HCT116 (cell line): ENCODE measurements at regions not wholly inside any gene's neighbourhood (a gene's known extent, or its start where the extent isn't known, plus 50 kb on each side); places are given as distances from the start of the nearest gene placed in this dataset.

Experiments used
- ATAC-seq: fragments of 200-7000 bp; cut with Tn5 transposase; 2 replicates; pipeline ENCODE4 v1.9.1; 2020; ENCODE audit warnings: mild to moderate bottlenecking, moderate library complexity
- BruUV-seq: library from RNA; stranded (reverse); fragments of 400-500 nt; replicated peaks from 2 replicates; lab custom pipeline; 2021; lab: Mats Ljungman, UMichigan
- CTCF ChIA-PET: fragments of 300-600 bp; sonication (Branson Sonifier 250); formaldehyde crosslinking; loops from one replicate; lab custom pipeline; 2021; ENCODE audit warnings: antibody characterized with exemption; lab: Charles Lee
- POLR2A ChIA-PET: fragments of 300-600, 350-600 bp; sonication (Branson Sonifier 250); formaldehyde crosslinking; loops from one replicate; lab custom pipeline; 2021; ENCODE audit warnings: antibody characterized with exemption; lab: Charles Lee
- RAD21 ChIA-PET, 2 experiments: fragments of 300-600 bp; sonication (Branson Sonifier 250); formaldehyde crosslinking; loops; one replicate each; lab custom pipeline; 2023; ENCODE audit warnings: low total read pairs in 2 of 2; ENCODE audit not compliant: uncharacterized antibody in 2 of 2, unreplicated experiment in 2 of 2, low non-redundant PET in 1 of 2; lab: Charles Lee
- DNase-seq: peaks from one replicate; pipeline ENCODE4 v3.0.0-alpha.2; 2010; ENCODE audit warnings: low read depth, low spot score
- H2AFZ ChIP-seq: fragments of 200-600 bp; shearing (Covaris generic), sonication (generic); 2 replicates; pipeline ENCODE4 v1.6.1; 2017; ENCODE audit warnings: low read depth, mixed run types, mixed read lengths, antibody characterized with exemption, low read length; ENCODE audit not compliant: poor library complexity, severe bottlenecking
- H3K27ac ChIP-seq: 2 replicates; pipeline ENCODE4 v1.5.1; 2012; ENCODE audit warnings: low read depth, low read length
- H3K27me3 ChIP-seq: fragments of 200-600 bp; sonication (generic); 2 replicates; pipeline ENCODE4 v1.6.1; 2016; ENCODE audit warnings: mixed run types, low read length, mixed read lengths; ENCODE audit not compliant: insufficient read depth
- H3K36me3 ChIP-seq, 2 experiments: fragments of 200-500 bp in 1 of 2; fragments of 200-600 bp in 1 of 2; sonication (Bioruptor generic) in 1 of 2; sonication (generic) in 1 of 2; 2 replicates each; pipeline versions ENCODE4 v1.5.1 to v1.6.1; 2014 to 2016; ENCODE audit warnings: low read length in 2 of 2, inconsistent platforms in 1 of 2, mixed read lengths in 1 of 2, mixed run types in 1 of 2; ENCODE audit not compliant: insufficient read depth in 2 of 2, control insufficient read depth in 1 of 2
- H3K4me1 ChIP-seq, 2 experiments: fragments of 200-600 bp in 1 of 2; sonication (generic) in 1 of 2; 2 replicates each; pipeline versions ENCODE4 v1.5.1 to v1.6.1; 2012 to 2017; ENCODE audit warnings: low read length in 2 of 2, inconsistent platforms in 1 of 2, mild to moderate bottlenecking in 1 of 2, mixed read lengths in 1 of 2, mixed run types in 1 of 2, moderate library complexity in 1 of 2; ENCODE audit not compliant: insufficient read depth in 2 of 2, control insufficient read depth in 1 of 2
- H3K4me2 ChIP-seq: fragments of 200-600 bp; sonication (generic); 2 replicates; pipeline ENCODE4 v1.6.1; 2017; ENCODE audit warnings: mixed run types, low read length, mixed read lengths
- H3K4me3 ChIP-seq, 2 experiments: fragments of 200-600 bp in 1 of 2; sonication (generic) in 1 of 2; replicated peaks in 1 of 2; 2 replicates each; pipeline ENCODE4 v1.5.1; 2011 to 2016; ENCODE audit warnings: low read length in 2 of 2, control low read depth in 1 of 2, low read depth in 1 of 2, mild to moderate bottlenecking in 1 of 2, mixed read lengths in 1 of 2, mixed run types in 1 of 2
- H3K79me2 ChIP-seq: fragments of 200-600 bp; sonication (generic); 2 replicates; pipeline ENCODE4 v1.6.1; 2017; ENCODE audit warnings: mild to moderate bottlenecking, mixed run types, low read length, moderate library complexity, mixed read lengths; ENCODE audit not compliant: insufficient read depth
- H3K9ac ChIP-seq: fragments of 200-600 bp; sonication (generic); 2 replicates; pipeline ENCODE4 v1.6.1; 2016; ENCODE audit warnings: low read length, mixed read lengths
- H3K9me2 ChIP-seq: fragments of 200-600 bp; sonication (generic), shearing (Covaris generic); 2 replicates; pipeline ENCODE4 v1.6.1; 2017; ENCODE audit warnings: mixed run types, mild to moderate bottlenecking, moderate library complexity; ENCODE audit not compliant: insufficient read depth
- H3K9me3 ChIP-seq, 2 experiments: fragments of 200-500 bp in 1 of 2; fragments of 200-600 bp in 1 of 2; sonication (Bioruptor generic) in 1 of 2; sonication (generic) in 1 of 2; 2 replicates each; pipeline ENCODE4 v1.6.1; 2014 to 2017; ENCODE audit warnings: low read length in 2 of 2, mixed read lengths in 2 of 2, inconsistent platforms in 1 of 2, low read depth in 1 of 2, mild to moderate bottlenecking in 1 of 2, mixed run types in 1 of 2, moderate library complexity in 1 of 2; ENCODE audit not compliant: control insufficient read depth in 1 of 2, insufficient read depth in 1 of 2
- H4K20me1 ChIP-seq: fragments of 200-600 bp; sonication (generic), shearing (Covaris generic); 2 replicates; pipeline ENCODE4 v1.6.1; 2017; ENCODE audit warnings: mixed run types, mild to moderate bottlenecking, moderate library complexity; ENCODE audit not compliant: insufficient read depth
- CBX3 ChIP-seq: IDR thresholded peaks from 2 replicates; pipeline ENCODE4 v1.6.1; 2012; ENCODE audit warnings: low read depth
- EGR1 ChIP-seq: IDR thresholded peaks from 2 replicates; pipeline ENCODE4 v1.6.1; 2012; ENCODE audit warnings: low read depth
- ELF1 ChIP-seq: IDR thresholded peaks from 2 replicates; pipeline ENCODE4 v1.6.1; 2012; ENCODE audit warnings: low read depth, borderline replicate concordance
- FOSL1 ChIP-seq: IDR thresholded peaks from 2 replicates; pipeline ENCODE4 v1.6.1; 2012; ENCODE audit warnings: low read depth
- JUND ChIP-seq: IDR thresholded peaks from 2 replicates; pipeline ENCODE4 v1.6.1; 2012
- POLR2A ChIP-seq: IDR thresholded peaks from 2 replicates; pipeline ENCODE4 v1.7.0; 2011; ENCODE audit warnings: borderline replicate concordance; ENCODE audit not compliant: insufficient read depth, insufficient read length; ENCODE audit errors: extremely low read depth
- POLR2AphosphoS5 ChIP-seq: IDR thresholded peaks from 2 replicates; pipeline ENCODE4 v1.6.1; 2011; ENCODE audit warnings: mild to moderate bottlenecking, low read depth, low read length, moderate library complexity
- RAD21 ChIP-seq: IDR thresholded peaks from 2 replicates; pipeline ENCODE4 v1.6.1; 2012; ENCODE audit warnings: low read depth, mild to moderate bottlenecking
- SIN3A ChIP-seq: IDR thresholded peaks from 2 replicates; pipeline ENCODE4 v1.6.1; 2012; ENCODE audit warnings: low read depth
- SP1 ChIP-seq: IDR thresholded peaks from 2 replicates; pipeline ENCODE4 v1.6.1; 2012; ENCODE audit warnings: low read depth
- SRF ChIP-seq: IDR thresholded peaks from 2 replicates; pipeline ENCODE4 v1.6.1; 2012; ENCODE audit warnings: low read depth
- TCF7L2 ChIP-seq: IDR thresholded peaks from 2 replicates; pipeline ENCODE4 v1.7.0; 2011; ENCODE audit warnings: borderline replicate concordance, inconsistent platforms; ENCODE audit not compliant: insufficient read depth, insufficient read length; ENCODE audit errors: extremely low read depth
- YY1 ChIP-seq: IDR thresholded peaks from 2 replicates; pipeline ENCODE4 v1.6.1; 2011; ENCODE audit warnings: low read length, low read depth, moderate library complexity, mild to moderate bottlenecking; ENCODE audit not compliant: insufficient replicate concordance; ENCODE audit errors: extremely low read depth
- ZFX ChIP-seq: fragments of 450-650 bp; IDR thresholded peaks from 2 replicates; pipeline ENCODE4 v1.6.1; 2017
- intact Hi-C: fragments of 100-400 bp; cut with micrococcal nuclease; formaldehyde crosslinking; loops from 2 replicates; pipeline ENCODE4 v1.10.0; 2022
- TF ChIP-seq, protein P1 (sequence below), 3 experiments: fragments of 200-600 bp in 1 of 3; sonication (generic) in 1 of 3; IDR thresholded peaks in 2 of 3; conservative IDR thresholded peaks in 1 of 3; 2 replicates each; pipeline ENCODE4 v1.5.1; 2012 to 2017; ENCODE audit warnings: low read depth in 2 of 3, low read length in 2 of 3, antibody characterized with exemption in 1 of 3, borderline replicate concordance in 1 of 3, control low read depth in 1 of 3, mild to moderate bottlenecking in 1 of 3, mixed read lengths in 1 of 3, mixed run types in 1 of 3, moderate library complexity in 1 of 3; ENCODE audit not compliant: insufficient read depth in 1 of 3
- TF ChIP-seq, protein P2 (sequence below): IDR thresholded peaks from 2 replicates; pipeline ENCODE4 v1.6.1; 2012; ENCODE audit warnings: low read depth
- TF ChIP-seq, protein P3 (sequence below): IDR thresholded peaks from 2 replicates; pipeline ENCODE4 v1.6.1; 2011; ENCODE audit warnings: mild to moderate bottlenecking, low read length, moderate library complexity; ENCODE audit not compliant: insufficient replicate concordance; ENCODE audit errors: extremely low read depth

DNA sequence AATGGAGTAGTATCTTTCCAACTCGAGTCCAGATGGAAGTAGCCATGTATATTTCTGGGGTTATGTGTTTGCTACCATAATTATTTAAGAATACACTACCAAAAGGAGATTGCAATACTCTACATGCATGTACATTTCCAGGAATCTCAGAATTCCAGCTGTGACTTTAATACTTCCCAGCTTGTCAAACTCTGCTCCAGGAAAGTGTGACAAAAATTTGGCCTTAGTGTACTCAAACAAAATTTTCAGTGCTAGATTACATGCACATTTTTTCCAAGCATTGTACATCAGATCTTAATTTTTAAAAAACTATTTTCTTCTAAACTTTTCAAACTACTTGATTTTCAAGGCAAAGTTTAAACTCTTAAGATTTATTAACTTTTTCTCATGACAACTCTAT lies 1791.6 kb downstream of the SUCLG1 start (continued):
- TF ChIP-seq FOSL1 (no peak), TCF7L2 (no peak), POLR2AphosphoS5 (no peak)

DNA sequence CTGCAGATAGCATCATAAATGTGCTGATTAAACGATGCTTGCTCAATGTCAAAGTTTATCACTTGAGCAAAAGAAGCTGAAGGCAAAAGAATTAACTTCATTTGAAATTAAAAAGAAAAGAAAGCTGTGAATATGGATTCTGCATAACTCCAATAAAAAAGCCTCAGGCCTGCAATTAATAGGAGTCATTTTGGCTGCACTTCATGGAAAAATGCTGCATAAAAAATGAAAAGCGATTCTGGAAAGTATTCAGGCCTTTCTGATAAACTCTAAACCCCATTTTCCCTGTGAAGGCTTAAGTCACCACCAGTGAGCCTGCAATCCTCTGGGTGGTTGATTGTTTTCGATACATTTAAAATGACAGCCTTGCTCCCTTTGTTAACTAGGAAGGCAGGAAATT lies 1793.4 kb downstream of the SUCLG1 start:
- BruUV-seq, result no TSS peak
- no peak overlapping the region for H2AFZ ChIP-seq
- ATAC-seq (no peak), DNase-seq (no peak)
- POLR2A ChIA-PET, result no interaction called here
- no peak overlapping the region for H3K4me2 ChIP-seq
- H3K79me2 ChIP-seq, result no peaks in the 10 kb centered on the region
- H3K36me3 ChIP-seq, result no peaks in the 10 kb centered on the region
- no peaks in the 10 kb centered on the region for H3K4me1 ChIP-seq
- H3K9me3 ChIP-seq, result no peaks in the 10 kb centered on the region
- H3K4me3 ChIP-seq, result no peak overlapping the region
- intact Hi-C loops, result no loop called here
- TF ChIP-seq RAD21, result no peak
- TF ChIP-seq POLR2AphosphoS5, result no peak
- TF ChIP-seq, protein P1, sequence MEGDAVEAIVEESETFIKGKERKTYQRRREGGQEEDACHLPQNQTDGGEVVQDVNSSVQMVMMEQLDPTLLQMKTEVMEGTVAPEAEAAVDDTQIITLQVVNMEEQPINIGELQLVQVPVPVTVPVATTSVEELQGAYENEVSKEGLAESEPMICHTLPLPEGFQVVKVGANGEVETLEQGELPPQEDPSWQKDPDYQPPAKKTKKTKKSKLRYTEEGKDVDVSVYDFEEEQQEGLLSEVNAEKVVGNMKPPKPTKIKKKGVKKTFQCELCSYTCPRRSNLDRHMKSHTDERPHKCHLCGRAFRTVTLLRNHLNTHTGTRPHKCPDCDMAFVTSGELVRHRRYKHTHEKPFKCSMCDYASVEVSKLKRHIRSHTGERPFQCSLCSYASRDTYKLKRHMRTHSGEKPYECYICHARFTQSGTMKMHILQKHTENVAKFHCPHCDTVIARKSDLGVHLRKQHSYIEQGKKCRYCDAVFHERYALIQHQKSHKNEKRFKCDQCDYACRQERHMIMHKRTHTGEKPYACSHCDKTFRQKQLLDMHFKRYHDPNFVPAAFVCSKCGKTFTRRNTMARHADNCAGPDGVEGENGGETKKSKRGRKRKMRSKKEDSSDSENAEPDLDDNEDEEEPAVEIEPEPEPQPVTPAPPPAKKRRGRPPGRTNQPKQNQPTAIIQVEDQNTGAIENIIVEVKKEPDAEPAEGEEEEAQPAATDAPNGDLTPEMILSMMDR (IDR thresholded peaks at IDR 0.05 in 2 of 3, conservative IDR thresholded peaks at IDR 0.05 in 1 of 3; ENCODE audit: borderline replicate concordance in 1 of 3, insufficient read depth in 1 of 3, low read depth in 2 of 3, low read length in 2 of 3), result no peak
- no peak for TF ChIP-seq SRF
- TF ChIP-seq YY1, result no peak
- TF ChIP-seq, protein P2, sequence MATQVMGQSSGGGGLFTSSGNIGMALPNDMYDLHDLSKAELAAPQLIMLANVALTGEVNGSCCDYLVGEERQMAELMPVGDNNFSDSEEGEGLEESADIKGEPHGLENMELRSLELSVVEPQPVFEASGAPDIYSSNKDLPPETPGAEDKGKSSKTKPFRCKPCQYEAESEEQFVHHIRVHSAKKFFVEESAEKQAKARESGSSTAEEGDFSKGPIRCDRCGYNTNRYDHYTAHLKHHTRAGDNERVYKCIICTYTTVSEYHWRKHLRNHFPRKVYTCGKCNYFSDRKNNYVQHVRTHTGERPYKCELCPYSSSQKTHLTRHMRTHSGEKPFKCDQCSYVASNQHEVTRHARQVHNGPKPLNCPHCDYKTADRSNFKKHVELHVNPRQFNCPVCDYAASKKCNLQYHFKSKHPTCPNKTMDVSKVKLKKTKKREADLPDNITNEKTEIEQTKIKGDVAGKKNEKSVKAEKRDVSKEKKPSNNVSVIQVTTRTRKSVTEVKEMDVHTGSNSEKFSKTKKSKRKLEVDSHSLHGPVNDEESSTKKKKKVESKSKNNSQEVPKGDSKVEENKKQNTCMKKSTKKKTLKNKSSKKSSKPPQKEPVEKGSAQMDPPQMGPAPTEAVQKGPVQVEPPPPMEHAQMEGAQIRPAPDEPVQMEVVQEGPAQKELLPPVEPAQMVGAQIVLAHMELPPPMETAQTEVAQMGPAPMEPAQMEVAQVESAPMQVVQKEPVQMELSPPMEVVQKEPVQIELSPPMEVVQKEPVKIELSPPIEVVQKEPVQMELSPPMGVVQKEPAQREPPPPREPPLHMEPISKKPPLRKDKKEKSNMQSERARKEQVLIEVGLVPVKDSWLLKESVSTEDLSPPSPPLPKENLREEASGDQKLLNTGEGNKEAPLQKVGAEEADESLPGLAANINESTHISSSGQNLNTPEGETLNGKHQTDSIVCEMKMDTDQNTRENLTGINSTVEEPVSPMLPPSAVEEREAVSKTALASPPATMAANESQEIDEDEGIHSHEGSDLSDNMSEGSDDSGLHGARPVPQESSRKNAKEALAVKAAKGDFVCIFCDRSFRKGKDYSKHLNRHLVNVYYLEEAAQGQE, result no peak
- no peak for TF ChIP-seq SP1
- TF ChIP-seq POLR2A, result no peak
- TF ChIP-seq EGR1, result no peak
- no peak for TF ChIP-seq CBX3
- TF ChIP-seq ELF1, result no peak
- no peak for TF ChIP-seq SIN3A
- no peak for TF ChIP-seq FOSL1
- TF ChIP-seq ZFX, result no peak
- no peak for TF ChIP-seq JUND
- TF ChIP-seq, protein P3, sequence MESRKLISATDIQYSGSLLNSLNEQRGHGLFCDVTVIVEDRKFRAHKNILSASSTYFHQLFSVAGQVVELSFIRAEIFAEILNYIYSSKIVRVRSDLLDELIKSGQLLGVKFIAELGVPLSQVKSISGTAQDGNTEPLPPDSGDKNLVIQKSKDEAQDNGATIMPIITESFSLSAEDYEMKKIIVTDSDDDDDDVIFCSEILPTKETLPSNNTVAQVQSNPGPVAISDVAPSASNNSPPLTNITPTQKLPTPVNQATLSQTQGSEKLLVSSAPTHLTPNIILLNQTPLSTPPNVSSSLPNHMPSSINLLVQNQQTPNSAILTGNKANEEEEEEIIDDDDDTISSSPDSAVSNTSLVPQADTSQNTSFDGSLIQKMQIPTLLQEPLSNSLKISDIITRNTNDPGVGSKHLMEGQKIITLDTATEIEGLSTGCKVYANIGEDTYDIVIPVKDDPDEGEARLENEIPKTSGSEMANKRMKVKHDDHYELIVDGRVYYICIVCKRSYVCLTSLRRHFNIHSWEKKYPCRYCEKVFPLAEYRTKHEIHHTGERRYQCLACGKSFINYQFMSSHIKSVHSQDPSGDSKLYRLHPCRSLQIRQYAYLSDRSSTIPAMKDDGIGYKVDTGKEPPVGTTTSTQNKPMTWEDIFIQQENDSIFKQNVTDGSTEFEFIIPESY, result no peak
- H3K27me3 ChIP-seq, result no peaks in the 10 kb centered on the region
- H4K20me1 ChIP-seq, result no peaks in the 10 kb centered on the region
- CTCF ChIA-PET, result no interaction called here
- RAD21 ChIA-PET, result no interaction called here
- no peak overlapping the region for H3K9ac ChIP-seq
- no peak overlapping the region for H3K27ac ChIP-seq
- no peaks in the 10 kb centered on the region for H3K9me2 ChIP-seq
